SJCRH30 (cell line): ENCODE measurements at regions not wholly inside any gene's neighbourhood (a gene's known extent, or its start where the extent isn't known, plus 50 kb on each side); places are given as distances from the start of the nearest gene placed in this dataset.

Experiments used
- DNase-seq, 2 experiments: peaks; one replicate each; pipeline ENCODE4 v3.0.0-alpha.2; 2015 to 2020
- H3K27ac ChIP-seq: fragments of 250-450 bp; sonication (Bioruptor Pico); 2 replicates; pipeline ENCODE4 v1.5.1; 2020; ENCODE audit warnings: mild to moderate bottlenecking, moderate library complexity
- H3K27me3 ChIP-seq: fragments of 250-450 bp; sonication (Bioruptor Pico); 2 replicates; pipeline ENCODE4 v1.5.1; 2020; ENCODE audit warnings: mild to moderate bottlenecking, moderate library complexity
- H3K36me3 ChIP-seq: fragments of 250-450 bp; sonication (Bioruptor Pico); 2 replicates; pipeline ENCODE4 v1.5.1; 2020; ENCODE audit warnings: mild to moderate bottlenecking, moderate library complexity
- H3K4me1 ChIP-seq: fragments of 250-450 bp; sonication (Bioruptor Pico); 2 replicates; pipeline ENCODE4 v1.5.1; 2020; ENCODE audit warnings: mild to moderate bottlenecking, moderate library complexity
- H3K4me3 ChIP-seq: fragments of 250-450 bp; sonication (Bioruptor Pico); 2 replicates; pipeline ENCODE4 v1.5.1; 2020; ENCODE audit warnings: mild to moderate bottlenecking, moderate library complexity
- H3K9me3 ChIP-seq: fragments of 250-450 bp; sonication (Bioruptor Pico); replicated peaks from 2 replicates; pipeline ENCODE4 v1.5.1; 2020; ENCODE audit warnings: mild to moderate bottlenecking, moderate library complexity

DNA sequence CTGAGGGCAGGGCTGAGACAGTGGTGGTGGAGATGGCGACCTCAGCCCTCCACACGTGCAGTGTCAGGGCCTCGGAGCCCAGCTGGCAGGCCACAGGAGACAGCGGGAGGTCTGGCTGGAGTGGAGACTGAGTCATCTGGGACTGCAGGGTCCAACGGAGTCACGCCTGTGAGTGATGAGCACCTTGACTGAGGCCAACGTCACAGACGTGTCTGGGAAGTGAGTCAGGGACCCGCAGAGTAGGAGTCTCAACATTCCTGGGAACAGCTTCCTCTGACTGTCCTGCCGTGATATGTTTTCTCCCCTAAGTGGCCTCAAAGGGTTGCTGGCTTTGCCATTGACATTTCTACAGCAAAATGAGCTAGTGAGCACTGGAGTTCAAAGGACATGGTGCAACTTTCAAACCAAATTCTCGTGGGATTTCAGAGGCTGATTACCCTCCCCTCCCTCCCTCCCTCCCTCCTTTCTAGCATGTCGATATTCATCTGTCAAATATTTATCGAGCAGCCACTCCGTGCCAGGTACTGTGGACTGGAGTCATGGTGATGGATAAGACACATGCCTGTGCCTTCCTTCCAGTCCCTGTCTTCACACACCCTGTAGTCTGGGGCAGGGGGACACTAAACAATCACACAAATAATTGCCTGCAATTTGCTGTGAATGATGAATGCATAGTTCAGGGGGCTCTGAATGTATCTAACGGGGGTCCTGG lies 53.3 kb upstream of the AMOTL2 start:
- DNase-seq: peak; percentile 57 to 74
- Histone ChIP-seq H3K4me3 (no peak overlapping the region), H3K4me1 (peaks cover 19% of the 10 kb centered on the region), H3K27ac (peak overlapping the region; percentile 80), H3K36me3 (no peaks in the 10 kb centered on the region), H3K9me3 (no peaks in the 10 kb centered on the region), H3K27me3 (no peaks in the 10 kb centered on the region; the same call in 1 of the 2 replicates)

DNA sequence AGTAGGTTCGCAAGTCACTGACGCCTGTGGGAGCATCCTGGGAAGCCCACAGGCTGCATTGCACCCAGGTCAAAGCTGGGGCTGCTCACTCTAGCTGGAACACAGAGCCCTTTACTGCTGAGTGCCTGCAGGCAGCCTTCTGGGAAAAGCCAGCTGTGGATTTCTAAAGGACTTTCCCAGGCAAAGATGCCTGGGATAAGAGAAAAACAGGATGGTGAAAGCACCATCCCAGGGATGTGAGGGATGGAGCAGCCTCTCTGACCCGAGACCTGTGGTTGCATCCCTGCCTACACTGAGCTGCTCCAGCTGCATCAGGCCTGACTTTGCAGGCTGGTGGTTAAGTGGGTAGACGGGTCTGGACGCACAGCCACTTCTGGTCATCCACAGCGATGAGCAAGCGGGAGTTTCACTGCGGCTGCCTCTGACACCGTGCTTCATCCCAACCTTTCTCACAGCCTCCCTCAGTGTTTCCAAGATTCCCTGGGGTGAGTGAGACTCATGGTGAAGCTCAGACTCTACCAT lies 52.5 kb upstream of the AMOTL2 start:
- Histone ChIP-seq H3K9me3 (no peaks in the 10 kb centered on the region), H3K4me3 (no peak overlapping the region), H3K36me3 (no peaks in the 10 kb centered on the region), H3K27me3 (no peaks in the 10 kb centered on the region; the same call in 1 of the 2 replicates), H3K4me1 (peaks cover 19% of the 10 kb centered on the region), H3K27ac (peak overlapping the region; percentile 80)
- peak; percentile 15 to 17 for DNase-seq

DNA sequence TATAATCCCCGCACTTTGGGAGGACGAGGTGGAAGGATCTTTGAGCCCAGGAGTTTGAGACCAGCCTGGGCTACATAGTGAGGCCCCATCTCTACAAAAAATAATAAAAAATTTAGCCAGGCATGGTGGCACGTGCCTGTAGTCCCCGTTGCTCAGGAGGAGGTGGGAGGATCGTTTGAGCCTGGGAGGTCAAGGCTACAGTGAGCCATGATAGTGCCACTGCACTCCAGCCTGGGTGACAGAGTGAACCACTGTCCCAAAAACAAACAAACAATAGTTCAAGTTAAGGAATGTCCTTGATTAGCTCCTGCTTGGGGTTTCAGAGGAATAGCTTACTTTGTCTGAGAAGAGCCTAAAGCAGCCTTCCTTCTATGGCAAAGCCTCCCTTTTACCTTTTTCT lies 51.7 kb upstream of the AMOTL2 start:
- Histone ChIP-seq H3K27ac (no peak overlapping the region), H3K4me1 (peaks cover 19% of the 10 kb centered on the region), H3K27me3 (no peaks in the 10 kb centered on the region; the same call in 1 of the 2 replicates), H3K36me3 (no peaks in the 10 kb centered on the region), H3K9me3 (no peaks in the 10 kb centered on the region), H3K4me3 (no peak overlapping the region)
- no peak for DNase-seq
